ENCODE measurements at regions not wholly inside any gene's neighbourhood (a gene's known extent, or its start where the extent isn't known, plus 50 kb on each side); places are given as distances from the start of the nearest gene placed in this dataset.

DNA sequence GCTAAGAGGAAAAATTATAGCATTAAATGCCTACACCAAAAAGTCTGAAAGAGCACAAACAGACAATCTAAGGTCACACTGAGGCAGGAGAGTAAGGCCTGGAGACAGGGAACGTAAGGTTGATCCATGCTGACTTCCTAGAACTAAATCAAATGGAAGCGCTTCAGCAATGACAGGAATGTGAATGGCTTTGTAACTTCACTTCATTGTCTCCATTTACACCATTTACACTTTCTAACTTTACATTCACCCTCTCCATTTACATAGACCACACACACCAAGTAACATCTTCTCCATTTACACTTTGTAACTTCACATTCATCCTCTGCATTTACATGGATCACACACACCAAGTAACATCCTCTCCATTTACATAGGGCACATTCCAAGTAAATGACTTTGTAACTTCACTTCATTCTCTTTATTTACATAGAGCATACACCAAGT, 103.1 kb upstream of the SPATS2L start:
- H3K4me3 ChIP-seq (ENCODE audit: low read depth, low read length), result no peak overlapping the region
- no peak for TF ChIP-seq CTCF (IDR thresholded peaks at IDR 0.05; ENCODE audit: borderline replicate concordance, insufficient read depth, low read depth, low read length)

DNA sequence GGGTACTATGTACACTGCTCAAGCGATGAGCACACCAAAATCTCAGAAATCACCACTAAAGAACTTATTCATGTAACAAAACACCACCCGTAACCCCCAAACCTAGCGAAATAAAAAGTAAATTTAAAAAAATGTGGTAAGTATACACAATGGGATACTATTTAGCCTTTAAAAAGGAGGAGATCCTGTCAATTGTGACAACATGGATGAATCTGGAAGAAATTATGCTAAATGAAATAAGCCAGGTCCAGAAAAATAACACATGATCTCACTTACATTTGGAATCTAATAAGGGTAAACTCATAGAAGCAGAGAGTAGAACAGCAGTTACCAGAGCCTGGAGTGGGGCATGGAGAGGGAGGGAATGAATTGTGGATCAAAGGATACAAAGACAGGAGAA, 98.5 kb upstream of the SPATS2L start:
- TF ChIP-seq CTCF (IDR thresholded peaks at IDR 0.05; ENCODE audit: borderline replicate concordance, insufficient read depth, low read depth, low read length), result no peak
- H3K4me3 ChIP-seq (ENCODE audit: low read depth, low read length), result no peak overlapping the region

- no peak for TF ChIP-seq CTCF (IDR thresholded peaks at IDR 0.05; ENCODE audit: borderline replicate concordance, insufficient read depth, low read depth, low read length)
- H3K4me3 ChIP-seq (ENCODE audit: low read depth, low read length), result no peak overlapping the region
Measured at GRCh38 chr2:200209030-200209429, 97.5 kb upstream of the SPATS2L start.

GRCh38 chr2:200211643-200212042, 94.8 kb upstream of the SPATS2L start:
- H3K4me3 ChIP-seq (ENCODE audit: low read depth, low read length), result no peak overlapping the region
- no peak for TF ChIP-seq CTCF (IDR thresholded peaks at IDR 0.05; ENCODE audit: borderline replicate concordance, insufficient read depth, low read depth, low read length)

GRCh38 chr2:200212862-200213425, 93.5 kb upstream of the SPATS2L start:
- H3K4me3 ChIP-seq (ENCODE audit: low read depth, low read length), result no peak overlapping the region
- TF ChIP-seq CTCF (IDR thresholded peaks at IDR 0.05; ENCODE audit: borderline replicate concordance, insufficient read depth, low read depth, low read length), result no peak

- H3K4me3 ChIP-seq (ENCODE audit: low read depth, low read length), result no peak overlapping the region
- no peak for TF ChIP-seq CTCF (IDR thresholded peaks at IDR 0.05; ENCODE audit: borderline replicate concordance, insufficient read depth, low read depth, low read length)
Measured at GRCh38 chr2:200216310-200216709, 90.2 kb upstream of the SPATS2L start.

GRCh38 chr2:200217320-200217719, 89.2 kb upstream of the SPATS2L start:
- TF ChIP-seq CTCF (IDR thresholded peaks at IDR 0.05; ENCODE audit: borderline replicate concordance, insufficient read depth, low read depth, low read length), result no peak
- no peak overlapping the region for H3K4me3 ChIP-seq (ENCODE audit: low read depth, low read length)
